MM.1S (cell line): ENCODE measurements at regions not wholly inside any gene's neighbourhood (a gene's known extent, or its start where the extent isn't known, plus 50 kb on each side); places are given as distances from the start of the nearest gene placed in this dataset.

Source experiments
- CTCF ChIP-seq: fragments of 300-600 bp; sonication (generic); IDR thresholded peaks from 2 replicates; pipeline ENCODE4 v1.5.1; 2016; ENCODE audit warnings: antibody characterized with exemption, low read length, mixed read lengths
- EZH2phosphoT487 ChIP-seq: fragments of 300-600 bp; sonication (generic); IDR thresholded peaks from 2 replicates; pipeline ENCODE4 v1.6.1; 2018; ENCODE audit warnings: antibody characterized with exemption, low read length

- TF ChIP-seq EZH2phosphoT487 (no peak), CTCF (no peak)
Measured at GRCh38 chr4:173703021-173703420, 173.0 kb upstream of the HAND2 start.
